K562 (cell line): ENCODE measurements at regions not wholly inside any gene's neighbourhood (a gene's known extent, or its start where the extent isn't known, plus 50 kb on each side); places are given as distances from the start of the nearest gene placed in this dataset.

ENCODE experiments used
- BRD4 ChIP-seq: fragments of 200-600 bp; sonication (generic); IDR thresholded peaks from 2 replicates; pipeline ENCODE4 v1.6.1; 2017; ENCODE audit warnings: inconsistent platforms
- CAMTA2 ChIP-seq: fragments of 250-450 bp; sonication (Bioruptor Pico); conservative IDR thresholded peaks from 2 replicates; pipeline ENCODE4 v1.5.1; 2022
- CBX5 ChIP-seq: IDR thresholded peaks from 2 replicates; pipeline ENCODE4 v1.6.1; 2014; ENCODE audit warnings: low read depth, borderline replicate concordance
- DIDO1 ChIP-seq: fragments of 450-650 bp; IDR thresholded peaks from 2 replicates; pipeline ENCODE4 v1.6.1; 2016; ENCODE audit warnings: low read depth, missing biosample characterization, missing genetic modification characterization
- ESRRB ChIP-seq: fragments of 250-450 bp; sonication (Bioruptor Pico); IDR thresholded peaks from 2 replicates; pipeline ENCODE4 v1.5.0; 2020; ENCODE audit warnings: mild to moderate bottlenecking, moderate library complexity, borderline replicate concordance
- HCFC1 ChIP-seq: IDR thresholded peaks from 2 replicates; pipeline ENCODE4 v1.6.1; 2012; ENCODE audit warnings: low read depth, low read length, improper control_type of control experiment
- KLF1 ChIP-seq: fragments of 450-650 bp; IDR thresholded peaks from 2 replicates; pipeline ENCODE4 v1.6.1; 2016; ENCODE audit warnings: missing genetic modification characterization, missing compliant biosample characterization
- NFRKB ChIP-seq: fragments of 450-650 bp; IDR thresholded peaks from 2 replicates; pipeline ENCODE4 v1.6.1; 2016; ENCODE audit warnings: low read depth
- STAT5B ChIP-seq: fragments of 250-450 bp; sonication (Bioruptor Pico); IDR thresholded peaks from 2 replicates; pipeline ENCODE4 v1.8.0; 2021; ENCODE audit warnings: mild to moderate bottlenecking, inconsistent platforms
- TFAM ChIP-seq: fragments of 250-450 bp; sonication (Bioruptor Pico); conservative IDR thresholded peaks from 2 replicates; pipeline ENCODE4 v1.5.0; 2021; ENCODE audit warnings: mild to moderate bottlenecking, moderate library complexity
- YY1 ChIP-seq, 3 experiments: IDR thresholded peaks; 2 replicates each; pipeline ENCODE4 v1.6.1; 2011; ENCODE audit warnings: low read length in 2 of 3, mild to moderate bottlenecking in 2 of 3, moderate library complexity in 2 of 3, borderline replicate concordance in 1 of 3, control low read depth in 1 of 3, low read depth in 1 of 3; ENCODE audit not compliant: insufficient read depth in 3 of 3, insufficient replicate concordance in 2 of 3, control insufficient read depth in 1 of 3, insufficient read length in 1 of 3; ENCODE audit errors: extremely low read depth in 1 of 3
- ZFX ChIP-seq: sonication (generic); formaldehyde crosslinking; IDR thresholded peaks from 2 replicates; pipeline ENCODE4 v1.8.0; 2022; ENCODE audit warnings: mild to moderate bottlenecking, missing genetic modification reagents, moderate library complexity
- ZNF165 ChIP-seq: fragments of 250-450 bp; sonication (Bioruptor Pico); IDR thresholded peaks from 2 replicates; pipeline ENCODE4 v1.4.0; 2020; ENCODE audit warnings: borderline replicate concordance
- ZNF589 ChIP-seq: fragments of 200-800 bp; sonication (Bioruptor generic); IDR thresholded peaks from 2 replicates; pipeline ENCODE4 v1.6.1; 2016; ENCODE audit warnings: low read depth, missing genetic modification characterization, missing compliant biosample characterization
- ZNF707 ChIP-seq: fragments of 250-450 bp; sonication (Bioruptor Pico); conservative IDR thresholded peaks from 2 replicates; pipeline ENCODE4 v1.8.0; 2022; ENCODE audit warnings: inconsistent platforms, mild to moderate bottlenecking, moderate library complexity
- ZNF77 ChIP-seq: fragments of 250-450 bp; sonication (Bioruptor Pico); IDR thresholded peaks from 2 replicates; pipeline ENCODE4 v1.5.0; 2020
- TF ChIP-seq, protein P1 (sequence below): fragments of 250-450 bp; sonication (Bioruptor Pico); IDR thresholded peaks from 2 replicates; pipeline ENCODE4 v1.4.0; 2020; ENCODE audit warnings: mild to moderate bottlenecking, moderate library complexity
- TF ChIP-seq, protein P2 (sequence below), 3 experiments: fragments of 200-800 bp in 1 of 3; fragments of 250-450 bp in 1 of 3; fragments of 450-650 bp in 1 of 3; sonication (Bioruptor Pico) in 1 of 3; sonication (Bioruptor generic) in 1 of 3; formaldehyde crosslinking in 1 of 3; IDR thresholded peaks; 2 replicates each; pipeline versions ENCODE4 v1.6.1 to v1.8.0; 2016 to 2022; ENCODE audit warnings: mild to moderate bottlenecking in 2 of 3, missing genetic modification characterization in 2 of 3, missing compliant biosample characterization in 1 of 3, moderate library complexity in 1 of 3
- TF ChIP-seq, protein P3 (sequence below): fragments of 450-650 bp; formaldehyde crosslinking; IDR thresholded peaks from 2 replicates; pipeline ENCODE4 v1.4.0; 2022; ENCODE audit warnings: missing genetic modification characterization

DNA sequence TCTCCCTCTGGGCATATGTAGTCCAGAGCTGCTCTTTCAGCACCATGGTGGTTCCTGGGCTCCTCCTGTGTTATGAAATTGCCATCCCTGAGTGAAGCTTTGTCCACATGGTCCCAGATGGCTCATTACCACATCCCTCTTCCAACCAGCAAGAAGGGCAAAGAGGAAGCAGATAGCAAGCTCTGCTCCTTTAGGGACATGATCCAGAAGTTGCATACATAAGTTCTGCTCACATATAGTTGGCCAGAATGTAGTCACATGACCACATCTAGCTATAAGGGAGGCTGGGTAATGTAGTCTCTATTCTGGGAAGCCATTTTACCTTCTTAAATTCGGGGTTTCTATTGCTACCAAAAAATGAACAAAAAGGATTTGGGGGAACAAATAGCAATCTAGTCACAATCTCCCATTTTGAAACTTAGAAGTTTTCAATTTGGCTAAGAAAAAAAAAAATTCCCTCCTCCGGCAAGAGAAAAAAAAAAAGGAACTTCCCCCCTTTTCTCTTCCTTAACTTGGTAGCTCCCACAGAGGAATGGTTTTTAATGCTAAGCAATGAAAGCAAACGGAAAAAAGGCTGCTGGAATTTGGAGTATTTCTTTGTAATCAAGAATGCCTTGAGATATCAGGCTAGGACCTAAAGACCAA, 88.2 kb upstream of the USP9X start (continued):
- TF ChIP-seq ZNF77 (CRISPR knock-in tag) (no peak), ESRRB (CRISPR knock-in tag) (no peak), CBX5 (no peak), TFAM (no peak), ZFX (CRISPR knock-in tag) (no peak), HCFC1 (peak; percentile 86), BRD4 (no peak), DIDO1 (tag) (no peak), ZNF707 (CRISPR knock-in tag) (no peak), KLF1 (no peak), ZNF589 (no peak), CAMTA2 (no peak), NFRKB (0 out of 2 replicates have a peak, but pooled peaks have one; percentile 42), YY1 (IDR thresholded peaks at IDR 0.05; ENCODE audit: borderline replicate concordance in 1 of 3, control insufficient read depth in 1 of 3, extremely low read depth in 1 of 3, insufficient read depth in 3 of 3, insufficient read length in 1 of 3, insufficient replicate concordance in 2 of 3, low read depth in 1 of 3, low read length in 2 of 3) (peak; percentile 30 to 86 (median 61)), STAT5B (CRISPR knock-in tag) (no peak), ZNF165 (CRISPR knock-in tag) (no peak)
- TF ChIP-seq, protein P1, sequence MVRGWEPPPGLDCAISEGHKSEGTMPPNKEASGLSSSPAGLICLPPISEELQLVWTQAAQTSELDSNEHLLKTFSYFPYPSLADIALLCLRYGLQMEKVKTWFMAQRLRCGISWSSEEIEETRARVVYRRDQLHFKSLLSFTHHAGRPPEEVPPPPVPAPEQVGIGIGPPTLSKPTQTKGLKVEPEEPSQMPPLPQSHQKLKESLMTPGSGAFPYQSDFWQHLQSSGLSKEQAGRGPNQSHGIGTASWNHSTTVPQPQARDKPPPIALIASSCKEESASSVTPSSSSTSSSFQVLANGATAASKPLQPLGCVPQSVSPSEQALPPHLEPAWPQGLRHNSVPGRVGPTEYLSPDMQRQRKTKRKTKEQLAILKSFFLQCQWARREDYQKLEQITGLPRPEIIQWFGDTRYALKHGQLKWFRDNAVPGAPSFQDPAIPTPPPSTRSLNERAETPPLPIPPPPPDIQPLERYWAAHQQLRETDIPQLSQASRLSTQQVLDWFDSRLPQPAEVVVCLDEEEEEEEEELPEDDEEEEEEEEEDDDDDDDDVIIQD (CRISPR knock-in tag), result no peak
- TF ChIP-seq, protein P2, sequence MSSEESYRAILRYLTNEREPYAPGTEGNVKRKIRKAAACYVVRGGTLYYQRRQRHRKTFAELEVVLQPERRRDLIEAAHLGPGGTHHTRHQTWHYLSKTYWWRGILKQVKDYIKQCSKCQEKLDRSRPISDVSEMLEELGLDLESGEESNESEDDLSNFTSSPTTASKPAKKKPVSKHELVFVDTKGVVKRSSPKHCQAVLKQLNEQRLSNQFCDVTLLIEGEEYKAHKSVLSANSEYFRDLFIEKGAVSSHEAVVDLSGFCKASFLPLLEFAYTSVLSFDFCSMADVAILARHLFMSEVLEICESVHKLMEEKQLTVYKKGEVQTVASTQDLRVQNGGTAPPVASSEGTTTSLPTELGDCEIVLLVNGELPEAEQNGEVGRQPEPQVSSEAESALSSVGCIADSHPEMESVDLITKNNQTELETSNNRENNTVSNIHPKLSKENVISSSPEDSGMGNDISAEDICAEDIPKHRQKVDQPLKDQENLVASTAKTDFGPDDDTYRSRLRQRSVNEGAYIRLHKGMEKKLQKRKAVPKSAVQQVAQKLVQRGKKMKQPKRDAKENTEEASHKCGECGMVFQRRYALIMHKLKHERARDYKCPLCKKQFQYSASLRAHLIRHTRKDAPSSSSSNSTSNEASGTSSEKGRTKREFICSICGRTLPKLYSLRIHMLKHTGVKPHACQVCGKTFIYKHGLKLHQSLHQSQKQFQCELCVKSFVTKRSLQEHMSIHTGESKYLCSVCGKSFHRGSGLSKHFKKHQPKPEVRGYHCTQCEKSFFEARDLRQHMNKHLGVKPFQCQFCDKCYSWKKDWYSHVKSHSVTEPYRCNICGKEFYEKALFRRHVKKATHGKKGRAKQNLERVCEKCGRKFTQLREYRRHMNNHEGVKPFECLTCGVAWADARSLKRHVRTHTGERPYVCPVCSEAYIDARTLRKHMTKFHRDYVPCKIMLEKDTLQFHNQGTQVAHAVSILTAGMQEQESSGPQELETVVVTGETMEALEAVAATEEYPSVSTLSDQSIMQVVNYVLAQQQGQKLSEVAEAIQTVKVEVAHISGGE (CRISPR knock-in tag; IDR thresholded peaks at IDR 0.05), result no peak
- TF ChIP-seq, protein P3, sequence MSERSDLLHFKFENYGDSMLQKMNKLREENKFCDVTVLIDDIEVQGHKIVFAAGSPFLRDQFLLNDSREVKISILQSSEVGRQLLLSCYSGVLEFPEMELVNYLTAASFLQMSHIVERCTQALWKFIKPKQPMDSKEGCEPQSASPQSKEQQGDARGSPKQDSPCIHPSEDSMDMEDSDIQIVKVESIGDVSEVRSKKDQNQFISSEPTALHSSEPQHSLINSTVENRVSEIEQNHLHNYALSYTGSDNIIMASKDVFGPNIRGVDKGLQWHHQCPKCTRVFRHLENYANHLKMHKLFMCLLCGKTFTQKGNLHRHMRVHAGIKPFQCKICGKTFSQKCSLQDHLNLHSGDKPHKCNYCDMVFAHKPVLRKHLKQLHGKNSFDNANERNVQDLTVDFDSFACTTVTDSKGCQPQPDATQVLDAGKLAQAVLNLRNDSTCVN (CRISPR knock-in tag), result no peak
